ENCODE measurements at regions not wholly inside any gene's neighbourhood (a gene's known extent, or its start where the extent isn't known, plus 50 kb on each side); places are given as distances from the start of the nearest gene placed in this dataset.

DNA sequence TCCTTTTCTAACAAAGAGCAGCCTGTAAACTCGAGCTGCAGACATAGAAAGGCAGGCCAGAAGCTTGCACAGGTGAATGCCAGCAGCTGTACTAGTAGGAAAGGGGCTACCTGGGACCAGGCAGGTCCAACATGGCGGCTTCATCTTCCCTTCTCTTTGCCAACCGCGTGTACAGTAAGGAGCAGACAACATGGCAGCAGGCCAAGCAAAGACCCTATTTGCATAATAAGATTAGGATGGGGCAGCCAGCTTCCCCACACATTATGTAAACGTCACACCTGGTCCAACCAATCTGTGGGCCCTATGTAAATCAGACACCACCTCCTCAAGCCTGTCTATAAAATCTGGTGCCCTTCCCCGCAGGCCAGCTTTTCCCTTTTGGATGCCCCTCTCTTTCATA is 1186.5 kb upstream of the AUTS2 start:
- POLR2A ChIA-PET = no interaction called here
- no peak overlapping the region for H3K4me3 ChIP-seq (ENCODE audit: low read depth, low read length)
- DNase-seq (ENCODE audit: low read depth, low spot score) = no peak
- TF ChIP-seq, protein P1, sequence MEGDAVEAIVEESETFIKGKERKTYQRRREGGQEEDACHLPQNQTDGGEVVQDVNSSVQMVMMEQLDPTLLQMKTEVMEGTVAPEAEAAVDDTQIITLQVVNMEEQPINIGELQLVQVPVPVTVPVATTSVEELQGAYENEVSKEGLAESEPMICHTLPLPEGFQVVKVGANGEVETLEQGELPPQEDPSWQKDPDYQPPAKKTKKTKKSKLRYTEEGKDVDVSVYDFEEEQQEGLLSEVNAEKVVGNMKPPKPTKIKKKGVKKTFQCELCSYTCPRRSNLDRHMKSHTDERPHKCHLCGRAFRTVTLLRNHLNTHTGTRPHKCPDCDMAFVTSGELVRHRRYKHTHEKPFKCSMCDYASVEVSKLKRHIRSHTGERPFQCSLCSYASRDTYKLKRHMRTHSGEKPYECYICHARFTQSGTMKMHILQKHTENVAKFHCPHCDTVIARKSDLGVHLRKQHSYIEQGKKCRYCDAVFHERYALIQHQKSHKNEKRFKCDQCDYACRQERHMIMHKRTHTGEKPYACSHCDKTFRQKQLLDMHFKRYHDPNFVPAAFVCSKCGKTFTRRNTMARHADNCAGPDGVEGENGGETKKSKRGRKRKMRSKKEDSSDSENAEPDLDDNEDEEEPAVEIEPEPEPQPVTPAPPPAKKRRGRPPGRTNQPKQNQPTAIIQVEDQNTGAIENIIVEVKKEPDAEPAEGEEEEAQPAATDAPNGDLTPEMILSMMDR (IDR thresholded peaks at IDR 0.05; ENCODE audit: insufficient read depth, low read length, missing control alignments) = no peak
- CTCF ChIA-PET = no interaction called here

DNA sequence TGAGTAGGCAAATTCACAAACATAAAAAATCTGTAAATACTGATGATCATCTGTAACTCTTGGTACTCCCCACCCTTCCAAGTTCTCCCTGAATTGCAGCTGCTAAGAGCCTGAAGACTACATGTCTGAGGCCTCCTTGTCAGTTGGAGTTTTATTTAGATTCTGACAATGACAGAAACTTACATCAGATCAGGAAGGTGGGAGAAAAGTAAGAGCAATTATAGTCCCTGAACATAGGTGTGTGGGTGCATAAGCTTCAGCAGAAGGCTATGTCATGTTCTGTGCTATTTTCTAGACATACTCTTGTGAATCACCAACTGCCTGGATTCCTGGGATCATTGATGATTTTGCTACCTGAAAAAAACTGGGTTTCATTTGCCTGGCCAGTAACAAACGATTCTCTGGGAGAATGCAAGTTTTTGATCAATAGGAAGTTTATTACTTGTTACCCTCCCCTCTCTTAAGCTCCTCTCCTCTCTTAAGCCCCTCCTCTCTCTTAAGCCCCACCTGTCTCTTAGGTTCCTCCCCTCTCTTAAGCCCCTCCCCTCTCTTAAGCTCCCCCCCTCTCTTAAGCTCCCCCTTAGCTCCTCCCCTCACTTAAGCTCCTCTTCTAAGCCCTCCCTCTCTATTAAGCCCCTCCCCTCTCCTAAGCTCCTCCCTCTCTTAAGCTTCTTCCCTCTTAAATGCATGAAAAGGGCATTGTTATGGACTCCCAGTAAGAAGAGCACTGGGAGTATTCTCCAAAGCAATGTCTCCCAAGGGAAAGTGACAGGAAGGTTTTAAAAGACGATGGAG is 1183.4 kb upstream of the AUTS2 start:
- DNase-seq (ENCODE audit: low read depth, low spot score) = no peak
- TF ChIP-seq, protein P1 (IDR thresholded peaks at IDR 0.05; ENCODE audit: insufficient read depth, low read length, missing control alignments) = no peak
- no peak overlapping the region for H3K4me3 ChIP-seq (ENCODE audit: low read depth, low read length)
- CTCF ChIA-PET = interaction anchor here (1.7 kb wide), 1 partner anchor 10 kb away, joined by 7 read pairs; no protein-coding TSS in a partner anchor
- POLR2A ChIA-PET = no interaction called here

DNA sequence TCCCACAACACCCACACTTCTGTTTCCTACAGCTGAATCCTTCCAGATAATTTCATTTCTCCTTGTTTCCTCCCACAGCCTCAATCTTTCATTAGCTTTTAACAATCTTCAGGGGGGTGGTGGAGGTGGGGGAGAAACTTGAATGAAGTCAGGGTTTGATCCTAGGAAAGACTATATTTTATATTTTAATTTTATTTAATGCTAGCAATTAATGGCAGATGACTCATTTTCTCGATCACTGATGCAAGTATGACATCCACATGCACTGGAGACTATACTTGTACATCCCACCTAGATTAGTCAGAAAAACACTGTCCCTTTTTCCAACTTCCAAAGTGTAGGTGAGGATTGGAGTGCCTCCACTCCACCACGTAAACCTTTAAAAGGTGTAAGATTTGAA is 1181.3 kb upstream of the AUTS2 start:
- ChIA-PET POLR2A (no interaction called here), CTCF (interaction anchor here (0.8 kb wide), 1 partner anchor 240 kb away, joined by 3 read pairs; no protein-coding TSS in a partner anchor)
- TF ChIP-seq, protein P1 (IDR thresholded peaks at IDR 0.05; ENCODE audit: insufficient read depth, low read length, missing control alignments) = no peak
- H3K4me3 ChIP-seq (ENCODE audit: low read depth, low read length) = no peak overlapping the region
- no peak for DNase-seq (ENCODE audit: low read depth, low spot score)

DNA sequence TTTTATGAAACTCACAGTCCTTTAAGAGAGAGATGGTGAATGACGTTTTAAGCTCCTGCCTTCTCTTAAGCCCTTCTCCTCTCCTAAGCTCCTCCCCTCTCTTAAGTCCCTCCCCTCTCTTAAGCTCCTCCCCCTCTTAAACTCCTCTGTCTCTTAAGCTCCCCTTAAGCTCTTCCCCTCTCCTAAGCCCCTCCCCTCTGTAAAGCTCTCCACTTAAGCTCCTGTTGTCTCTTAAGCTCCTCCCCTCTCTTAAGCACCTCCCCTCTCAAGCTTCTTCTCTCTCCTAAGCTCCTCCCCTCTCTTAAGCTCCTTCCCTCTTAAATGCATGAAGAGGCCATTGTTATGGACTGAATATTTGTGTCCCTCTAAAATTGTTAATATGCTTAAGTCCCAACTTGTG is 1180.6 kb upstream of the AUTS2 start:
- POLR2A ChIA-PET = no interaction called here
- DNase-seq (ENCODE audit: low read depth, low spot score) = no peak
- CTCF ChIA-PET = interaction anchor here (0.8 kb wide), 2 partner anchors 26 to 240 kb away, joined by 3 to 4 read pairs; no protein-coding TSS in a partner anchor

DNA sequence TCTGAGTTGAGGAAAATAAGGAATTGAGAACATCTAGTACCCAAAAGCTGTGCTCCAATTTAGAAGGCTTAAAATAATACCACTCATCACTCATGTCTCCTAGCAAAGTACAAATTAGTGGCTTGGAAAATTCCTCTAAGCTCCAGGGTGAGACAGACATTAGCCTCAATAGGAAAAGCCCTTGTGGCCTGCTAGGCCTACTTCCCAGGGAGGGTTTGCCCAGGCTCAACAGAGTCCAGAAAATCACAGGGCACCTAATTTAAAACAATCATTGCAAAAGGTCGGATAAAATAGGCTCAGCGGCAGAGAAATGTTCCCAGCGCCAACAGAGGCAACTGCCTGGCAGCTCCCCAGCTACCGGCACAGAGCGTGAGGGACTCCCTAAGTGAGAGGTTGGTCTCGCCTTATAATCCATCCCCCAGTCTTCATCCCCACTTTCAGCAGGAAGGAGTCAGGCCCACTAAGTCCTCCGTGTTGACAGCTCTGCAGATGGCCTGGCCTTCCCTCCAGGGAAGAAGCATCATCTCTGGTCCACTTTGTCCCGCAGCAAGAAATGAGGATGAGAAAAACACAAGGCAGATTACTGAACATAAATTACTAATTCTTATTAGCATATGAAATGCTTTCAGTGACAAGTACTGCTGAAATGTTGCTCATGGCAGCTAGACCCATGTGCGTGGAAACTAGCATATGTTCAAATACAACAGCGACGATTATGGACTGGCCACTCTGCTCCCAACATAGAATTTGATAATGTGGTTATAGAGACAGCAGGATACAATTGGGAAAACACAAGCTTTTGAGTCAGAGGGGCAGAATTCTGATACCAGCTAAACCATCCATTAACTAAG is 1177.7 kb upstream of the AUTS2 start:
- CTCF ChIA-PET = no interaction called here
- TF ChIP-seq, protein P1 (IDR thresholded peaks at IDR 0.05; ENCODE audit: insufficient read depth, low read length, missing control alignments) = no peak
- no peak for DNase-seq (ENCODE audit: low read depth, low spot score)
- H3K4me3 ChIP-seq (ENCODE audit: low read depth, low read length) = no peak overlapping the region
- POLR2A ChIA-PET = no interaction called here

More for the DNA sequence above, 1180.6 kb upstream of the AUTS2 start:
- TF ChIP-seq, protein P1 (IDR thresholded peaks at IDR 0.05; ENCODE audit: insufficient read depth, low read length, missing control alignments) = no peak
- H3K4me3 ChIP-seq (ENCODE audit: low read depth, low read length) = no peak overlapping the region

DNA sequence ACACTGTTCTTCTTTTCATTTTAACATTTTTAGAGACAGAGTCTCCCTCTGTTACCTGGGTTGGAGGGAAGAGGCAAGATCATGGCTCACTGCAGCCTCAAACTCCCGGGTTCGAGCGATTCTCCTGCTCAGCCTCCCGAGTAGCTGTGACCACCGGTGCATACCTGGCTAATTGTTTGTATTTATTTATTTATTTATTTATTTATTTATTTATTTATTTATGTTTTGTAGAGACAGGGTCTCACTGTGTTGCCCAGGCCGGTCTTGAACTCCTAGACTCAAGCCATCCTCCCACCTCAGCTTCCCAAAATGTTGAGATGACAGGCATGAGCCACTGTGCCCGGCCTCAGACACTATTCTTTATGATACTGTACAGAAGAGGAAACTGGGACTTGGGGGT is 1176.6 kb upstream of the AUTS2 start:
- ChIA-PET POLR2A (no interaction called here), CTCF (interaction anchor here (1.0 kb wide), 1 partner anchor 13 kb away, joined by 3 read pairs; no protein-coding TSS in a partner anchor)
- TF ChIP-seq, protein P1 (IDR thresholded peaks at IDR 0.05; ENCODE audit: insufficient read depth, low read length, missing control alignments) = no peak
- H3K4me3 ChIP-seq (ENCODE audit: low read depth, low read length) = no peak overlapping the region
- DNase-seq (ENCODE audit: low read depth, low spot score) = no peak
